ENCODE measurements at regions not wholly inside any gene's neighbourhood (a gene's known extent, or its start where the extent isn't known, plus 50 kb on each side); places are given as distances from the start of the nearest gene placed in this dataset.

GRCh38 chr12:20264608-20265114, 103.7 kb upstream of the PDE3A start:
- H3K27ac Mint-ChIP-seq = no peak overlapping the region
- H3K27me3 Mint-ChIP-seq = no peaks in the 10 kb centered on the region
- no peak overlapping the region for H3K4me3 Mint-ChIP-seq
- H3K9me3 Mint-ChIP-seq = no peaks in the 10 kb centered on the region
- H3K4me1 Mint-ChIP-seq (ENCODE audit: low read depth) = no peaks in the 10 kb centered on the region
- H3K36me3 Mint-ChIP-seq (ENCODE audit: low read depth) = no peaks in the 10 kb centered on the region

DNA sequence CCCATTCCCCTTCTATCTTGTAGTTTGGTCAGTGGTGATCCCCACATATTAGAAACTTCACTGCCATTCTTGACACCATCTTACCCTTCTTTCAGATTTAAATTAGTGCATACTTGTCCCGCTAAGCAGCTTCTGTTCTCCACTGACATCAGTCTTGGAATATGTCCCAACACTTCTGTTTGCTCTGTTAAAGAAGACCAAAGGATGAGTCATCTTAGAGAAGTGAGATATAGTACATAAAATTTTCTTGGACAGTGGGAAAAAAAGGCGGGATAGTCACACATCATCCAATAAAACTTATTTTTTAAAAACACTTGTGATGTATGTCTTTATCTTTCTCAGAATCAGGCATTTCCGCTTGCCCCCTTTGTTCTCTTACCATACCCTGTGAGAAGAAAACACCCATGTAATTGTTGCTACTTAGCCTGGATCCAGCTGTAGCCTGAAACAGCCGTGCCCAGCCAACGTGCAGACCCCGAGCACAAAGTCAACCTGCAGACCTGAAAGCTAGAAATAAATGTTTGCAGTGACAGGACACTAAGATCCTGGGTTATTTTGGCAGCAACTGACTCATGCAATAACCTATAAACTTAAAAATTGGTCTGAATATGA, 100.1 kb upstream of the PDE3A start:
- Mint-ChIP-seq H3K4me1 (ENCODE audit: low read depth) (no peaks in the 10 kb centered on the region), H3K4me3 (no peak overlapping the region), H3K9me3 (no peaks in the 10 kb centered on the region), H3K27me3 (no peaks in the 10 kb centered on the region), H3K27ac (no peak overlapping the region), H3K36me3 (ENCODE audit: low read depth) (no peaks in the 10 kb centered on the region)

DNA sequence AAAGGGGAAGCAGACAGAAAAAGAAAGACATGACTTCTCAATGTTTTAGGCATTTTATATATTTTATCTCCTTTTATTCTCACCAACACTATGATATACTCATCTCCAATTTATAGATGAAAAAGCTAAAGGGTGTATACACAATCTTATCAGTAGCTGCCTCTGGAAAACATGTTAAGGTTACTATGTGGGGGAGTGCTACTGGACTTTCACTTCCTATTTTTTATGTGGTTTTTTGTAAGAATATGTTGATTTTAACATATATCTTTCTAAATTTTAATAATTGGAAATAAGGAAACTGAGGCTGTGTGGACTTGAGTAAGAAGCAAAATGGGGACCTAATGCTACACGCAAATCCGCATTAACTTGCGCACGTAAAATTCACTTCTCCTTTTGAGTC, 99.6 kb upstream of the PDE3A start:
- Mint-ChIP-seq H3K36me3 (ENCODE audit: low read depth) (no peaks in the 10 kb centered on the region), H3K9me3 (no peaks in the 10 kb centered on the region), H3K4me3 (no peak overlapping the region), H3K4me1 (ENCODE audit: low read depth) (no peaks in the 10 kb centered on the region), H3K27ac (no peak overlapping the region), H3K27me3 (no peaks in the 10 kb centered on the region)

GRCh38 chr12:20269337-20270067, 98.8 kb upstream of the PDE3A start:
- Mint-ChIP-seq H3K27me3 (no peaks in the 10 kb centered on the region), H3K4me1 (ENCODE audit: low read depth) (no peaks in the 10 kb centered on the region), H3K4me3 (no peak overlapping the region), H3K36me3 (ENCODE audit: low read depth) (no peaks in the 10 kb centered on the region), H3K9me3 (no peaks in the 10 kb centered on the region), H3K27ac (no peak overlapping the region)

DNA sequence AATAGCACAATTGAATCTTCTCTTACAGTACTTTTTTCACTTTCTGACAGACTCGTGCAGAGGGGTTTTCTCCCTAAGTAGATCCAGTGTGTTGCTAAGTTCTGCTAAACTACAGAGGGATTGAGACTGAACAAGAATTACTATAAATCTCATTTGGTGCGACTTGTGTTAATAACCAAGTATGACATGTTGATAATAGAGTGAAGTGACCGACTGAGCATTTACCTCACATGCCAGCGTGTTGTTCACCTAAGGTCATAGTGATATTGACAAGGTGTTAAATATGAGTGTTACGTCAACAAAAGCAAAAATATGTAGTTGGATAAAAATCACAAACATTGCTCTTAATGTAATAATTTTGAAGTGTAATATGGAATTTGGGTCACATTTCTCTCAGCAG, 97.8 kb upstream of the PDE3A start:
- Mint-ChIP-seq H3K27ac (no peak overlapping the region), H3K27me3 (no peaks in the 10 kb centered on the region), H3K36me3 (ENCODE audit: low read depth) (no peaks in the 10 kb centered on the region), H3K4me3 (no peak overlapping the region), H3K9me3 (no peaks in the 10 kb centered on the region), H3K4me1 (ENCODE audit: low read depth) (no peaks in the 10 kb centered on the region)

- no peak overlapping the region for H3K4me3 Mint-ChIP-seq
- no peaks in the 10 kb centered on the region for H3K36me3 Mint-ChIP-seq (ENCODE audit: low read depth)
- H3K9me3 Mint-ChIP-seq = no peaks in the 10 kb centered on the region
- H3K27me3 Mint-ChIP-seq = no peaks in the 10 kb centered on the region
- H3K27ac Mint-ChIP-seq = no peak overlapping the region
- H3K4me1 Mint-ChIP-seq (ENCODE audit: low read depth) = no peaks in the 10 kb centered on the region
These were observed 96.2 kb upstream of the PDE3A start for GRCh38 chr12:20272161-20272560.

GRCh38 chr12:20272801-20273200, 95.5 kb upstream of the PDE3A start:
- no peaks in the 10 kb centered on the region for H3K9me3 Mint-ChIP-seq
- H3K4me1 Mint-ChIP-seq (ENCODE audit: low read depth) = no peaks in the 10 kb centered on the region
- H3K27ac Mint-ChIP-seq = no peak overlapping the region
- H3K36me3 Mint-ChIP-seq (ENCODE audit: low read depth) = no peaks in the 10 kb centered on the region
- H3K27me3 Mint-ChIP-seq = no peaks in the 10 kb centered on the region
- no peak overlapping the region for H3K4me3 Mint-ChIP-seq

DNA sequence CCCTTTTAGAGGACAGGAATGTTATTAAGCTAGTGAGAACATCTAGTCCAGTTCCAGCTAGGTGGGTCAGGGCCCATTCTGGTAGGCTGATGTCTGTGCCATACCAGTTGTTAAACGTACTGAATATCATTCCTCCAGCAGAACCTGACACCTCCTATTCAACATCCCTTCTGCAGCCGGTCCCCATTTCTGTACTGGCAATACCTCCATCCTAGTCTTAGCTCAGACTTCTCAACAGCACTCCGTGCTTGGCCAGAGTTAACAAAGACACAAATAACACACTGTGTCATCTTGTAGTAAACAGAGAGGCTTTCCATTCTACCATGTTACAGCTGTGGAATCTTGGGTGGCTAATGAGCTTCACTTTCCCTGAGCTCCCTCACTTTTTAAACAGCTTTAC, 94.3 kb upstream of the PDE3A start:
- H3K4me1 Mint-ChIP-seq (ENCODE audit: low read depth) = no peaks in the 10 kb centered on the region
- no peaks in the 10 kb centered on the region for H3K9me3 Mint-ChIP-seq
- no peak overlapping the region for H3K4me3 Mint-ChIP-seq

DNA sequence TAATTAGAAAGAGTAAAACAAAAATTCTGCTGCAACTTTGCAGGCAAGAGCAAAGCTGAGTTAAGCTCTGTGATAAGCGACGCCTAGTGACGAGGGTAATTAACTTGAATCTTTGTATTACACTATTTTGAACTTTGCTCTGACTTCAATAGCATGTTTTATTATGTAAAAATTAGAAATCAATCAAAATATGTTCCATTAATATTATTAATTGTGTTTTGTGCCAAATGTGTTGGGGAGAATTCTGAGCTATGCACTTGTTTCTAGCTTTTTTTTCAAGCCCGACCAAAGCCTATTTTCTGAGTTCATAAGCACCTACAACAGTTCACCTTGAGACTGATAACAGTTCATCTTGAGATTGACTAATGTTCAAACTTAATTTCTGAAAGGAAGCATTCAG, 90.1 kb upstream of the PDE3A start:
- Mint-ChIP-seq H3K27ac (no peak overlapping the region), H3K4me1 (ENCODE audit: low read depth) (no peaks in the 10 kb centered on the region), H3K27me3 (no peaks in the 10 kb centered on the region), H3K4me3 (no peak overlapping the region), H3K36me3 (ENCODE audit: low read depth) (no peaks in the 10 kb centered on the region), H3K9me3 (no peaks in the 10 kb centered on the region)

More for the DNA sequence above, 94.3 kb upstream of the PDE3A start:
- H3K27me3 Mint-ChIP-seq = no peaks in the 10 kb centered on the region
- H3K27ac Mint-ChIP-seq = no peak overlapping the region
- H3K36me3 Mint-ChIP-seq (ENCODE audit: low read depth) = no peaks in the 10 kb centered on the region

DNA sequence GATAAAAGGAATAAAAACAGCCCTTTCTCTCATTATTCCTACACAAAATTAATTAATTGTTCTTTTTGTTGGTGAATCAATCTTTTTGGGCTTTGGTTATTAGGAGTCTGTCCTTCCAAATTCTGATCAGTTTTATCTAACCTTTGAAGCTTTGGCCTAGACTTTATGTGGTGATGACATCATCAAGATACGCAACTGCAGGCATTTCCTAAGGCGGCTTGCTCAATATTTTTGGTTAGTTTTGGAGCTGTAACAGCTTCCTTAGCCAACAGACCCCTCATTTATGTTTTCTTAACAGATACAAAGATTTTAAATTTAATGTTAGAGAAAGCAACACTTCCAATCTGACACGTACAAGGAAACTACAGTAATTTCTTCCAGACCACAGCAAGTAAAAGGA, 87.8 kb upstream of the PDE3A start:
- no peaks in the 10 kb centered on the region for H3K27me3 Mint-ChIP-seq
- H3K4me1 Mint-ChIP-seq (ENCODE audit: low read depth) = no peaks in the 10 kb centered on the region
- no peaks in the 10 kb centered on the region for H3K9me3 Mint-ChIP-seq
- H3K27ac Mint-ChIP-seq = no peak overlapping the region
- no peak overlapping the region for H3K4me3 Mint-ChIP-seq
- H3K36me3 Mint-ChIP-seq (ENCODE audit: low read depth) = no peaks in the 10 kb centered on the region

DNA sequence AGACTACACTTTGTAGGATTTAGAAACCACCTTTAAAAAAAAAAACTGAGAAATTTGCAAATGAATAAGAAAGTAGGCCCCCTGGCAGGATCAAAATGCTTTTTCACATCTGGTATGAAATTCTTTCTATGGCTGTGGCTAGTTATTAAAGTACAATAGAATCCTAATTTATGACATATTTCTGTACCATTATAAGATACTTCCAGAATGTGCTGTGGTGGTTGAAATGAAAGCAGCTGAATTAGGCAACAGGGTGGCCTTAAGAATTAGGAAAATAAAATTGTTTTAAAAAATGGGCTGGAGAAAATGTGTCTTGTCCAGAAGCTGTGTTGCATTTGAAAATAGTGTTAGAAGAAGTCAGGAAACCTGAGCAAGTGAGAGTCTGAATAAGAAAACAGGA, 85.9 kb upstream of the PDE3A start:
- H3K27me3 Mint-ChIP-seq = no peaks in the 10 kb centered on the region
- no peaks in the 10 kb centered on the region for H3K36me3 Mint-ChIP-seq (ENCODE audit: low read depth)
- H3K9me3 Mint-ChIP-seq = peaks cover 9% of the 10 kb centered on the region
- H3K4me3 Mint-ChIP-seq = no peak overlapping the region
- H3K4me1 Mint-ChIP-seq (ENCODE audit: low read depth) = no peaks in the 10 kb centered on the region
- no peak overlapping the region for H3K27ac Mint-ChIP-seq

GRCh38 chr12:20283482-20283881, 84.9 kb upstream of the PDE3A start:
- H3K27me3 Mint-ChIP-seq = no peaks in the 10 kb centered on the region
- H3K4me3 Mint-ChIP-seq = no peak overlapping the region
- H3K4me1 Mint-ChIP-seq (ENCODE audit: low read depth) = no peaks in the 10 kb centered on the region
- H3K27ac Mint-ChIP-seq = no peak overlapping the region
- H3K9me3 Mint-ChIP-seq = peaks cover 9% of the 10 kb centered on the region
- no peaks in the 10 kb centered on the region for H3K36me3 Mint-ChIP-seq (ENCODE audit: low read depth)

- Mint-ChIP-seq H3K4me1 (ENCODE audit: low read depth) (no peaks in the 10 kb centered on the region), H3K27ac (no peak overlapping the region), H3K27me3 (no peaks in the 10 kb centered on the region), H3K4me3 (no peak overlapping the region), H3K9me3 (peaks cover 13% of the 10 kb centered on the region), H3K36me3 (ENCODE audit: low read depth) (no peaks in the 10 kb centered on the region)
These were observed 78.8 kb upstream of the PDE3A start for GRCh38 chr12:20289520-20289919.

DNA sequence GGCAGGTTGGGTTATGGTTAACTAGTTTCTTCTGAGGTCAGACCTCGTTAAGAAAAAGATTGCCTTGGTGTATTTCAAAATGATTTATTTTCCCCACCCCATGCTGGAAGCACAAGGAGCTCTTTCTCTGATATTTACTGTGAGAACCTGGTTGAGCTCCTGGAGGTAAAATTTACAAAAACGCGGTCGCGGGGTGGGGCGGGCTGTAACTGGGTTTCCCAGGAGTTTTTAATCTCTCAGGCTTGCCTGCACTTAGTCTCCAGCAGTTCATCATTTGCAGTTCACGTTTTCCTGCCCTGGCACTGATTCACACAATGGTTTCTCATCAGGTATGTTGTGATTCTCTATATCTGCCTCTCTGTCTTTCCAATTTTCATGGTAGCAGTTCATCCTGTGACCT, 67.9 kb upstream of the PDE3A start:
- Mint-ChIP-seq H3K27me3 (no peaks in the 10 kb centered on the region), H3K4me3 (no peak overlapping the region), H3K36me3 (ENCODE audit: low read depth) (no peaks in the 10 kb centered on the region), H3K27ac (no peak overlapping the region), H3K4me1 (ENCODE audit: low read depth) (no peaks in the 10 kb centered on the region), H3K9me3 (peaks cover 18% of the 10 kb centered on the region)

DNA sequence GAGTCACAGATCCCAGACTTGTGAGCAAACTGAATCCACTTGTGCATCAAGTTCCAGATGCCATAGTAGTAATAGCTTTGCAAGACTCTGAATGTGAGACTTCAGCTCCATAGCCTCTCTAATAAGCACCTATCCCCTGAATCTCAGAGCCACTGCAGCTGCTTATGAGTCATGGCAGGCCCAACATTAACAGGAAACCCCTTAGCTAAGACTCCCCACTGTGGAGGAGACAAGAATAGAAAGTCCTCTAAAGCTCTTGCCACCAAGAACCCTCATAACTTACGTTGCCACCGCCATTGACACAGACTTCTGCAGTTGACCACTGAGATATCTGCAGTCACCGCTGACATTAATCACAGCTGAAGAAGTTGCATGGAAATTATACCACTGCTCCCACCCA, 62.9 kb upstream of the PDE3A start:
- Mint-ChIP-seq H3K4me1 (ENCODE audit: low read depth) (no peaks in the 10 kb centered on the region), H3K9me3 (peaks cover 18% of the 10 kb centered on the region), H3K4me3 (no peak overlapping the region), H3K27me3 (no peaks in the 10 kb centered on the region), H3K27ac (no peak overlapping the region), H3K36me3 (ENCODE audit: low read depth) (no peaks in the 10 kb centered on the region)

All from stimulated activated naive CD8-positive, alpha-beta T cell treated with anti-CD3 and anti-CD28 coated beads, Interleukin-15, Interleukin-2, amounts not matched to agents 100 ng/mL and 50 ng/mL, for 24 hours (primary cell).